Cardiac septum (tissue), 1 donor: ENCODE measurements at regions not wholly inside any gene's neighbourhood (a gene's known extent, or its start where the extent isn't known, plus 50 kb on each side); places are given as distances from the start of the nearest gene placed in this dataset.

ENCODE experiments used
- DNase-seq: peaks from one replicate; pipeline ENCODE4 v3.0.0-alpha.2; 2020; ENCODE audit warnings: low spot score
- intact Hi-C: fragments of 100-400 bp; cut with DNase I; formaldehyde crosslinking; loops from one replicate; pipeline ENCODE4 v1.14.0; 2022
- donor health status: DM: no; HTN: no; CAD: no.

- intact Hi-C loops: no loop called here
- DNase-seq: no peak
Observed at GRCh38 chr22:49169074-49169744, 658.5 kb downstream of the BRD1 start.

- no peak for DNase-seq
- intact Hi-C loops: no loop called here
Observed at GRCh38 chr22:49168219-49168813, 659.4 kb downstream of the BRD1 start.

- no peak for DNase-seq
- intact Hi-C loops: no loop called here
Observed at GRCh38 chr22:49166746-49167145, 660.9 kb downstream of the BRD1 start.

- DNase-seq: no peak
- intact Hi-C loops: no loop called here
Observed at GRCh38 chr22:49166211-49166610, 661.5 kb downstream of the BRD1 start.

- no peak for DNase-seq
- intact Hi-C loops: no loop called here
Observed at GRCh38 chr22:49164773-49165320, 662.8 kb downstream of the BRD1 start.

GRCh38 chr22:49163960-49164690 is 663.5 kb downstream of the BRD1 start:
- intact Hi-C loops: no loop called here
- no peak for DNase-seq

- intact Hi-C loops: no loop called here
- no peak for DNase-seq
Observed at GRCh38 chr22:49163258-49163959, 664.3 kb downstream of the BRD1 start.

- intact Hi-C loops: no loop called here
- no peak for DNase-seq
Observed at GRCh38 chr22:49162841-49163240, 664.8 kb downstream of the BRD1 start.

- no peak for DNase-seq
- intact Hi-C loops: no loop called here
Observed at GRCh38 chr22:49161002-49161850, 666.4 kb downstream of the BRD1 start.

- intact Hi-C loops: no loop called here
- no peak for DNase-seq
Observed at GRCh38 chr22:49160261-49161001, 667.2 kb downstream of the BRD1 start.

GRCh38 chr22:49159711-49160110 is 668.0 kb downstream of the BRD1 start:
- intact Hi-C loops: no loop called here
- peak; percentile 20 for DNase-seq

GRCh38 chr22:49158741-49159564 is 668.7 kb downstream of the BRD1 start:
- peak; percentile 69 for DNase-seq
- intact Hi-C loops: no loop called here

GRCh38 chr22:49157529-49158339 is 669.9 kb downstream of the BRD1 start:
- peak; percentile 54 for DNase-seq
- intact Hi-C loops: no loop called here

GRCh38 chr22:49156662-49157285 is 670.9 kb downstream of the BRD1 start:
- intact Hi-C loops: no loop called here
- DNase-seq: peak; percentile 5

GRCh38 chr22:49155770-49156580 is 671.7 kb downstream of the BRD1 start:
- intact Hi-C loops: no loop called here
- peak; percentile 33 for DNase-seq
